Astrocyte (in vitro differentiated cells and primary cell): ENCODE measurements at regions not wholly inside any gene's neighbourhood (a gene's known extent, or its start where the extent isn't known, plus 50 kb on each side); places are given as distances from the start of the nearest gene placed in this dataset.

Experiments
- CTCF ChIP-seq: IDR thresholded peaks from 2 replicates; pipeline ENCODE4 v1.5.1; 2011; ENCODE audit warnings: low read depth, mild to moderate bottlenecking, inconsistent platforms, low read length, moderate library complexity; ENCODE audit not compliant: insufficient read depth
- EZH2 ChIP-seq: IDR thresholded peaks from 2 replicates; pipeline ENCODE4 v1.6.1; 2012; ENCODE audit warnings: mild to moderate bottlenecking, low read length, inconsistent platforms; ENCODE audit not compliant: insufficient read depth

GRCh38 chr7:113608782-113609181, 310.0 kb downstream of the PPP1R3A start:
- TF ChIP-seq CTCF (no peak), EZH2 (no peak)
